Panc1 (cell line): ENCODE measurements at regions not wholly inside any gene's neighbourhood (a gene's known extent, or its start where the extent isn't known, plus 50 kb on each side); places are given as distances from the start of the nearest gene placed in this dataset.

Experiments
- ATAC-seq: fragments of 200-7000 bp; cut with Tn5 transposase; 2 replicates; pipeline ENCODE4 v1.9.1; 2020; ENCODE audit warnings: mild to moderate bottlenecking, moderate library complexity
- BruUV-seq: library from RNA; stranded (reverse); fragments of 400-500 nt; replicated peaks from 2 replicates; lab custom pipeline; 2021; lab: Mats Ljungman, UMichigan
- CTCF ChIA-PET: fragments of 300-600 bp; sonication (Branson Sonifier 250); formaldehyde crosslinking; loops from one replicate; lab custom pipeline; 2022; ENCODE audit warnings: antibody characterized with exemption; lab: Charles Lee
- POLR2A ChIA-PET: fragments of 300-600 bp; sonication (Branson Sonifier 250); formaldehyde crosslinking; loops from one replicate; lab custom pipeline; 2022; ENCODE audit warnings: antibody characterized with exemption; lab: Charles Lee
- DNase-seq: peaks from one replicate; pipeline ENCODE4 v3.0.0-alpha.2; 2010; ENCODE audit warnings: low read depth, low spot score
- H3K27ac ChIP-seq: 2 replicates; pipeline ENCODE4 v1.5.1; 2011; ENCODE audit warnings: mild to moderate bottlenecking, low read length, inconsistent platforms
- H3K27me3 ChIP-seq: fragments of 200-500 bp; sonication (Bioruptor generic); 2 replicates; pipeline ENCODE4 v1.6.0; 2014; ENCODE audit warnings: low read length, inconsistent platforms; ENCODE audit not compliant: control insufficient read depth, insufficient read depth
- H3K36me3 ChIP-seq: fragments of 200-500 bp; sonication (Bioruptor generic); 2 replicates; pipeline ENCODE4 v1.5.1; 2014; ENCODE audit warnings: inconsistent platforms, mild to moderate bottlenecking, low read length, moderate library complexity; ENCODE audit not compliant: control insufficient read depth, insufficient read depth
- H3K4me1 ChIP-seq: 2 replicates; pipeline ENCODE4 v1.5.1; 2011; ENCODE audit warnings: inconsistent platforms, mild to moderate bottlenecking, low read length, moderate library complexity; ENCODE audit not compliant: control insufficient read depth, insufficient read depth
- H3K4me3 ChIP-seq, 2 experiments: 2 replicates each; pipeline ENCODE4 v1.5.1; 2011 to 2012; ENCODE audit warnings: low read depth in 2 of 2, low read length in 2 of 2, mild to moderate bottlenecking in 2 of 2, inconsistent platforms in 1 of 2, moderate library complexity in 1 of 2
- H3K9me3 ChIP-seq: fragments of 200-500 bp; sonication (Bioruptor generic); 2 replicates; pipeline ENCODE4 v1.5.1; 2014; ENCODE audit warnings: low read depth, mild to moderate bottlenecking, inconsistent platforms, low read length, moderate library complexity; ENCODE audit not compliant: control insufficient read depth, insufficient read depth
- POLR2AphosphoS5 ChIP-seq: IDR thresholded peaks from 2 replicates; pipeline ENCODE4 v1.6.1; 2012; ENCODE audit warnings: mild to moderate bottlenecking, low read depth, low read length, moderate library complexity
- SIN3A ChIP-seq: IDR thresholded peaks from 2 replicates; pipeline ENCODE4 v1.6.1; 2012; ENCODE audit warnings: low read depth, mild to moderate bottlenecking, low read length, moderate library complexity, borderline replicate concordance; ENCODE audit not compliant: insufficient read depth
- TCF7L2 ChIP-seq: IDR thresholded peaks from 2 replicates; pipeline ENCODE4 v1.6.1; 2011; ENCODE audit warnings: mild to moderate bottlenecking, low read depth, low read length, inconsistent platforms
- in situ Hi-C: cut with HindIII; loops from 2 replicates; pipeline ENCODE4 v1.10.0; 2016; ENCODE audit warnings: low sequenced_read_pairs, low pct_unique_long_range_greater_than_20kb
- intact Hi-C: fragments of 100-400 bp; cut with micrococcal nuclease; formaldehyde crosslinking; loops from one replicate; pipeline ENCODE4 v1.10.0; 2022; ENCODE audit not compliant: unreplicated experiment
- TF ChIP-seq, protein P1 (sequence below): fragments of 450-650 bp; IDR thresholded peaks from 2 replicates; pipeline ENCODE4 v1.5.1; 2017; ENCODE audit warnings: mild to moderate bottlenecking
- TF ChIP-seq, protein P2 (sequence below), 2 experiments: IDR thresholded peaks; 2 replicates each; pipeline ENCODE4 v1.6.1; 2011 to 2012; ENCODE audit warnings: low read depth in 2 of 2, control low read depth in 1 of 2, low read length in 1 of 2, mild to moderate bottlenecking in 1 of 2, moderate library complexity in 1 of 2; ENCODE audit not compliant: insufficient read depth in 1 of 2

DNA sequence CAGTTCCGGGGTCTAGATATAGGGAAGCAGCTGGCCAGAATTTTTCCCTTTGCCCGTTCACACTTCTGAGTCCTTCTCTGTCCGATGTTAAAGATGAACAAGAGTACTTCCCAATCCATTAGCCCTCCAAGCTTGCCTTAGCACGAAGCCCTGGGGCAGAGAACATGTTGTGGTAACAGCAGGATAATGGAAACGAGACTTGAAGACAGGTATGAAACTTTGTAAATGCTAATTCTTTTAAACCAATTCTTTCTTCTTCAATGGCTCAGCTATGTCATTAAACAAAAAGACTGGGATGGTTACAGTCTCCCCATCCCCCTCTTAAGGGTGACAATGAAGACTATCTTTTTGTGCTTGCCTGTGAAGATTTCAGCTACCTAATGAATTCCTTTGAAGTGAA, 218.5 kb downstream of the PLA2G4A start:
- ChIA-PET CTCF (no interaction called here), POLR2A (no interaction called here)
- Histone ChIP-seq H3K9me3 (no peaks in the 10 kb centered on the region), H3K27me3 (no peaks in the 10 kb centered on the region), H3K36me3 (no peaks in the 10 kb centered on the region), H3K4me1 (no peaks in the 10 kb centered on the region), H3K4me3 (no peak overlapping the region), H3K27ac (no peak overlapping the region)
- intact Hi-C loops, result no loop called here
- BruUV-seq, result no TSS peak
- DNase-seq (no peak), ATAC-seq (no peak)
- TF ChIP-seq, protein P1, sequence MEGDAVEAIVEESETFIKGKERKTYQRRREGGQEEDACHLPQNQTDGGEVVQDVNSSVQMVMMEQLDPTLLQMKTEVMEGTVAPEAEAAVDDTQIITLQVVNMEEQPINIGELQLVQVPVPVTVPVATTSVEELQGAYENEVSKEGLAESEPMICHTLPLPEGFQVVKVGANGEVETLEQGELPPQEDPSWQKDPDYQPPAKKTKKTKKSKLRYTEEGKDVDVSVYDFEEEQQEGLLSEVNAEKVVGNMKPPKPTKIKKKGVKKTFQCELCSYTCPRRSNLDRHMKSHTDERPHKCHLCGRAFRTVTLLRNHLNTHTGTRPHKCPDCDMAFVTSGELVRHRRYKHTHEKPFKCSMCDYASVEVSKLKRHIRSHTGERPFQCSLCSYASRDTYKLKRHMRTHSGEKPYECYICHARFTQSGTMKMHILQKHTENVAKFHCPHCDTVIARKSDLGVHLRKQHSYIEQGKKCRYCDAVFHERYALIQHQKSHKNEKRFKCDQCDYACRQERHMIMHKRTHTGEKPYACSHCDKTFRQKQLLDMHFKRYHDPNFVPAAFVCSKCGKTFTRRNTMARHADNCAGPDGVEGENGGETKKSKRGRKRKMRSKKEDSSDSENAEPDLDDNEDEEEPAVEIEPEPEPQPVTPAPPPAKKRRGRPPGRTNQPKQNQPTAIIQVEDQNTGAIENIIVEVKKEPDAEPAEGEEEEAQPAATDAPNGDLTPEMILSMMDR, result no peak
- no peak for TF ChIP-seq TCF7L2
- TF ChIP-seq SIN3A, result no peak
- in situ Hi-C loops, result no loop called here

DNA sequence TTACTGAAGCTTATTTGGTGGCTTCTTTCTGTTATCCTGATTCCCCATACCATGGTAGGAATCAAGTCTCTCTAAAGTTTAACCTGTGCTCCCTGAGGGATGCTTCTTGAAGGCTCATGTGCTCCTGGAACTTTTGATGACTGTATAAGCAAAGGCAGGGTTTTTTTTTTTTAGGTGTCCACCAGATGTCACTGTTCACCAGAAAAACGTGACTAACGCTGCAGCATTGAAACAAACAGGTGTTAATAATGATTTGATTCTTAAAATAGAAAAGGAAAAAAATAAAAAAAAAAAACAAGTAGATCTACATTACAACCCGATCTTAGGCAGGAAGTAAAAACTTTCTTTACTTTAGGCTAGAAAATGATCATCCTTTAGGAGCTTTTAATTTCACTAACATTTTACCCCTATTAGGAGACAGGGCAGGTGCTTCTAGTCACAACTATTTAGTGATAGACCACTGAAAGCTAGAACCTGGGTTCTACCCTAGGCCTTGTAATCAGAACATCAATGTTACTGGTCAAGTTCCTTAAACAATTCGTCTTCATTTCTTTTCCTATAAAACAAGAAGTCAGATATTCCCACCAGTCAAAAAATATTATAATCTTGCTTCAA, 223.0 kb downstream of the PLA2G4A start:
- ChIA-PET CTCF (interaction anchor here (0.7 kb wide), 3 partner anchors 336 to 1492 kb away, joined by 4 to 7 read pairs (median 6); no protein-coding TSS in a partner anchor), POLR2A (no interaction called here)
- H3K4me3 ChIP-seq, result no peak overlapping the region
- no peaks in the 10 kb centered on the region for H3K4me1 ChIP-seq
- no peaks in the 10 kb centered on the region for H3K9me3 ChIP-seq
- H3K36me3 ChIP-seq, result no peaks in the 10 kb centered on the region
- no peak overlapping the region for H3K27ac ChIP-seq
- DNase-seq (peak; percentile 33), ATAC-seq (peak; percentile 68; the same call in 1 of the 2 replicates)
- intact Hi-C loops (loop anchor here (10.0 kb wide), 1 partner anchor 213 kb away; no protein-coding TSS in a partner anchor), in situ Hi-C loops (no loop called here)
- no peaks in the 10 kb centered on the region for H3K27me3 ChIP-seq
- TF ChIP-seq, protein P1, result peak; percentile 60; the same call in 1 of the 2 replicates
- no peak for TF ChIP-seq SIN3A
- BruUV-seq, result no TSS peak

DNA sequence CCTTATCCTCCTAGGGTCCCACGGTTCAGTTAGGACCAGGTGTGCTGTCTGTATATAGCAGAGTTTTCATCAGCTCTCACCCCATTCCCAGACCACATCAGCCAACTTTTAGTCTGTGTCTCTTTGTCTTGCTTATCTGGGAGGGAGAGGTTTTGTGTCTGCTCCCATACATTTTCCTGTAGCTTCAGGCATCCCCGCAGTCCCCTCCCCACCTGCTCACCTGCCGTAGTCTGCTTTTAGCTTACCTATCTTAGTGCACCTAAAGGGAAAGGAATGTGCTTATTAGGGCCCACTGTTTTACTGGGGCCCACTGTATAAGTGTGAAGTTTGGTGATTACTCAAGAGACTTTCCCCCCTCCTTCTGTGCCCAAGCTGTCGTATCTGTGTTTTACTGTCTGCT, 225.1 kb downstream of the PLA2G4A start:
- intact Hi-C loops (loop anchor here (10.0 kb wide), 1 partner anchor 211 kb away; no protein-coding TSS in a partner anchor), in situ Hi-C loops (no loop called here)
- ChIA-PET POLR2A (no interaction called here), CTCF (no interaction called here)
- Histone ChIP-seq H3K4me1 (no peaks in the 10 kb centered on the region), H3K27ac (no peak overlapping the region), H3K27me3 (no peaks in the 10 kb centered on the region), H3K4me3 (no peak overlapping the region), H3K36me3 (no peaks in the 10 kb centered on the region), H3K9me3 (no peaks in the 10 kb centered on the region)
- BruUV-seq, result no TSS peak
- TF ChIP-seq, protein P2, sequence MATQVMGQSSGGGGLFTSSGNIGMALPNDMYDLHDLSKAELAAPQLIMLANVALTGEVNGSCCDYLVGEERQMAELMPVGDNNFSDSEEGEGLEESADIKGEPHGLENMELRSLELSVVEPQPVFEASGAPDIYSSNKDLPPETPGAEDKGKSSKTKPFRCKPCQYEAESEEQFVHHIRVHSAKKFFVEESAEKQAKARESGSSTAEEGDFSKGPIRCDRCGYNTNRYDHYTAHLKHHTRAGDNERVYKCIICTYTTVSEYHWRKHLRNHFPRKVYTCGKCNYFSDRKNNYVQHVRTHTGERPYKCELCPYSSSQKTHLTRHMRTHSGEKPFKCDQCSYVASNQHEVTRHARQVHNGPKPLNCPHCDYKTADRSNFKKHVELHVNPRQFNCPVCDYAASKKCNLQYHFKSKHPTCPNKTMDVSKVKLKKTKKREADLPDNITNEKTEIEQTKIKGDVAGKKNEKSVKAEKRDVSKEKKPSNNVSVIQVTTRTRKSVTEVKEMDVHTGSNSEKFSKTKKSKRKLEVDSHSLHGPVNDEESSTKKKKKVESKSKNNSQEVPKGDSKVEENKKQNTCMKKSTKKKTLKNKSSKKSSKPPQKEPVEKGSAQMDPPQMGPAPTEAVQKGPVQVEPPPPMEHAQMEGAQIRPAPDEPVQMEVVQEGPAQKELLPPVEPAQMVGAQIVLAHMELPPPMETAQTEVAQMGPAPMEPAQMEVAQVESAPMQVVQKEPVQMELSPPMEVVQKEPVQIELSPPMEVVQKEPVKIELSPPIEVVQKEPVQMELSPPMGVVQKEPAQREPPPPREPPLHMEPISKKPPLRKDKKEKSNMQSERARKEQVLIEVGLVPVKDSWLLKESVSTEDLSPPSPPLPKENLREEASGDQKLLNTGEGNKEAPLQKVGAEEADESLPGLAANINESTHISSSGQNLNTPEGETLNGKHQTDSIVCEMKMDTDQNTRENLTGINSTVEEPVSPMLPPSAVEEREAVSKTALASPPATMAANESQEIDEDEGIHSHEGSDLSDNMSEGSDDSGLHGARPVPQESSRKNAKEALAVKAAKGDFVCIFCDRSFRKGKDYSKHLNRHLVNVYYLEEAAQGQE (IDR thresholded peaks at IDR 0.05; ENCODE audit: insufficient read depth in 1 of 2, low read depth in 2 of 2, low read length in 1 of 2), result no peak
- TF ChIP-seq, protein P1, result no peak
- no peak for TF ChIP-seq POLR2AphosphoS5
- TF ChIP-seq SIN3A, result no peak
- TF ChIP-seq TCF7L2, result no peak
- no peak for ATAC-seq
- DNase-seq, result no peak
